Lung (tissue), 11 donors: ENCODE measurements at regions not wholly inside any gene's neighbourhood (a gene's known extent, or its start where the extent isn't known, plus 50 kb on each side); places are given as distances from the start of the nearest gene placed in this dataset.

Experiments used
- ATAC-seq: fragments of 200-7000 bp; cut with Tn5 transposase; one replicate; pipeline ENCODE4 v1.9.1; 2020; ENCODE audit warnings: moderate number of reproducible peaks; ENCODE audit not compliant: insufficient read depth, low FRiP score
- DNase-seq, 3 donors: peaks; one replicate each; pipeline ENCODE4 v3.0.0-alpha.2; 2013 to 2017
- H3K27ac ChIP-seq, 2 donors: one replicate each; pipeline ENCODE4 v1.5.1; 2013; ENCODE audit warnings: mild to moderate bottlenecking in 2 of 2, moderate library complexity in 2 of 2, control low read depth in 1 of 2, inconsistent platforms in 1 of 2, low read depth in 1 of 2, low read length in 1 of 2
- H3K27me3 ChIP-seq, 3 donors: one replicate each; pipeline ENCODE4 v1.5.1; 2013; ENCODE audit warnings: low read length in 2 of 3; ENCODE audit not compliant: control insufficient read depth in 3 of 3, insufficient read depth in 3 of 3
- H3K36me3 ChIP-seq, 4 donors: one replicate each; pipeline ENCODE4 v1.5.1; 2013; ENCODE audit warnings: low read length in 4 of 4, mild to moderate bottlenecking in 1 of 4, moderate library complexity in 1 of 4; ENCODE audit not compliant: control insufficient read depth in 4 of 4, insufficient read depth in 4 of 4
- H3K4me1 ChIP-seq, 5 donors: one replicate each; pipeline ENCODE4 v1.5.1; 2013; ENCODE audit warnings: low read length in 5 of 5, mild to moderate bottlenecking in 2 of 5, moderate library complexity in 1 of 5; ENCODE audit not compliant: control insufficient read depth in 5 of 5, insufficient read depth in 5 of 5
- H3K4me3 ChIP-seq: one replicate; pipeline ENCODE4 v1.5.1; 2013; ENCODE audit warnings: mild to moderate bottlenecking, control low read depth, moderate library complexity
- H3K9ac ChIP-seq, 2 donors: one replicate each; pipeline ENCODE4 v1.5.1; 2013; ENCODE audit warnings: low read length in 2 of 2, control low read depth in 1 of 2; ENCODE audit not compliant: insufficient read depth in 1 of 2
- H3K9me3 ChIP-seq, 4 donors: one replicate each; pipeline ENCODE4 v1.5.1; 2013; ENCODE audit warnings: low read length in 3 of 4, mild to moderate bottlenecking in 1 of 4, moderate library complexity in 1 of 4; ENCODE audit not compliant: control insufficient read depth in 4 of 4, insufficient read depth in 3 of 4
- CTCF ChIP-seq: IDR thresholded peaks from 2 replicates; pipeline ENCODE4 v1.5.1; 2012; ENCODE audit warnings: mild to moderate bottlenecking; ENCODE audit errors: control extremely low read depth, extremely low read depth
- WGBS, 2 donors: extraction: QIAGEN DNeasy Blood & Tissue Kit; methylation state at CpG; one replicate each; pipeline ENCODE4 v1.1.7; 2013; 5-methylcytosine and 5-hydroxymethylcytosine counted together
- donor health status: control.
- donor health status: control.
- donor health status: Bipolar disorder and iron deficiency.
- donor health status: healthy.
- donor health status: DM: yes; HTN: yes; CAD: no.

GRCh38 chr1:221093903-221094791 lies 214.9 kb downstream of the HLX start:
- Histone ChIP-seq H3K4me3 (no peak overlapping the region), H3K27me3 (no peaks in the 10 kb centered on the region), H3K4me1 (peaks cover 0 to 14% (median 5%) of the 10 kb centered on the region in 5 donors), H3K27ac (no peak overlapping the region), H3K36me3 (no peaks in the 10 kb centered on the region), H3K9me3 (no peaks in the 10 kb centered on the region), H3K9ac (no peak overlapping the region)
- no peak for TF ChIP-seq CTCF
- WGBS, 2 donors: 55 to 60% methylated on average over 5 of the region's 5 CpGs
- no peak for ATAC-seq
- DNase-seq: peak in 1 of 3 donors; percentile 15

DNA sequence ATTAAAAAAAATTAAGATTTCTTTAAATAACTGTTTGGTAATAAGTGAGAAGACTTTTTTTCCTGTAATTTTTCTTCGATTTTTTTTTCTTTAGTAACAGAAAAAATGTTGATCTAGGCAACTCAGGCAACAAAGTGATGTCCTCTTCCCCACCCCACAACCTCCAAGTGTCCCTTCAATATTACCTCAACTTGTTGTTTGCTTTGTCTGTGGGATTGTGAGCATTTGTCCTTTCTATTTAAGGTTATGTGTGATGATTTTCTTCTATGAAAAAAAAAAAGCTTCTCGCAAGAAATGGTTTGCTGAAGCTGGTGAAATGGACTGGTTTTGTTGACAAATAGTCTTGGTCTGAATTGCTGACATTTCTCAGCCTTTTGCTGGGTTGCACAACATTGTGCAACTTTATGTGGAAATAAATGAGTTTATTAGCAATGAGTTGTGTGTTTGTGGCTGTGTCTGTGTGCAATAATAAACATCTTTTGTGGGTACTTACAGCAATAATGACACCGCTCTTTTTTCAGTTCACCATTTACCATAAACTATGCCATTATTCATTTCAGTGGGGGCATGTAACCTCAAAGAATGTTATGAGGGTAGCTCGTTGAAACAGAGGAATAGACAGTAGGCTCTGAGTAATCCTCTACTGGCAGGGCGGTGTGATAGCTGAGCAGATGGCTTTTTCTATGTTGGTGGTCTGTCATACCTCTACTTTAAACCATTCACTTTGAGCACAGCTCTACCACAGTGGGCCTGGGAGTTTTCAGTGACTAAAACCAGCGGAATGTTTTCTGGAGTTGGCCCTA lies 218.4 kb downstream of the HLX start:
- peak in 2 of 3 donors; percentile 45 to 77 for DNase-seq

More for the DNA sequence above, 218.4 kb downstream of the HLX start:
- H3K27ac ChIP-seq: peak overlapping the region in 1 of 2 donors; percentile 76
- ATAC-seq: peak; percentile 64
- H3K9ac ChIP-seq: no peak overlapping the region
- peaks cover 0 to 23% (median 5%) of the 10 kb centered on the region in 5 donors for H3K4me1 ChIP-seq
- H3K9me3 ChIP-seq: no peaks in the 10 kb centered on the region
- TF ChIP-seq CTCF: no peak
- 37 to 64% methylated on average over 6 of the region's 6 CpGs for WGBS, 2 donors
- H3K27me3 ChIP-seq: no peaks in the 10 kb centered on the region
- H3K36me3 ChIP-seq: no peaks in the 10 kb centered on the region
- H3K4me3 ChIP-seq: no peak overlapping the region
